Panc1 (cell line): ENCODE measurements at regions not wholly inside any gene's neighbourhood (a gene's known extent, or its start where the extent isn't known, plus 50 kb on each side); places are given as distances from the start of the nearest gene placed in this dataset.

Experiments used
- ATAC-seq: fragments of 200-7000 bp; cut with Tn5 transposase; 2 replicates; pipeline ENCODE4 v1.9.1; 2020; ENCODE audit warnings: mild to moderate bottlenecking, moderate library complexity
- BruUV-seq: library from RNA; stranded (reverse); fragments of 400-500 nt; replicated peaks from 2 replicates; lab custom pipeline; 2021; lab: Mats Ljungman, UMichigan
- CTCF ChIA-PET: fragments of 300-600 bp; sonication (Branson Sonifier 250); formaldehyde crosslinking; loops from one replicate; lab custom pipeline; 2022; ENCODE audit warnings: antibody characterized with exemption; lab: Charles Lee
- POLR2A ChIA-PET: fragments of 300-600 bp; sonication (Branson Sonifier 250); formaldehyde crosslinking; loops from one replicate; lab custom pipeline; 2022; ENCODE audit warnings: antibody characterized with exemption; lab: Charles Lee
- DNase-seq: peaks from one replicate; pipeline ENCODE4 v3.0.0-alpha.2; 2010; ENCODE audit warnings: low read depth, low spot score
- H3K27ac ChIP-seq: 2 replicates; pipeline ENCODE4 v1.5.1; 2011; ENCODE audit warnings: mild to moderate bottlenecking, low read length, inconsistent platforms
- H3K27me3 ChIP-seq: fragments of 200-500 bp; sonication (Bioruptor generic); 2 replicates; pipeline ENCODE4 v1.6.0; 2014; ENCODE audit warnings: low read length, inconsistent platforms; ENCODE audit not compliant: control insufficient read depth, insufficient read depth
- H3K36me3 ChIP-seq: fragments of 200-500 bp; sonication (Bioruptor generic); 2 replicates; pipeline ENCODE4 v1.5.1; 2014; ENCODE audit warnings: inconsistent platforms, mild to moderate bottlenecking, low read length, moderate library complexity; ENCODE audit not compliant: control insufficient read depth, insufficient read depth
- H3K4me1 ChIP-seq: 2 replicates; pipeline ENCODE4 v1.5.1; 2011; ENCODE audit warnings: inconsistent platforms, mild to moderate bottlenecking, low read length, moderate library complexity; ENCODE audit not compliant: control insufficient read depth, insufficient read depth
- H3K4me3 ChIP-seq, 2 experiments: 2 replicates each; pipeline ENCODE4 v1.5.1; 2011 to 2012; ENCODE audit warnings: low read depth in 2 of 2, low read length in 2 of 2, mild to moderate bottlenecking in 2 of 2, inconsistent platforms in 1 of 2, moderate library complexity in 1 of 2
- H3K9me3 ChIP-seq: fragments of 200-500 bp; sonication (Bioruptor generic); 2 replicates; pipeline ENCODE4 v1.5.1; 2014; ENCODE audit warnings: low read depth, mild to moderate bottlenecking, inconsistent platforms, low read length, moderate library complexity; ENCODE audit not compliant: control insufficient read depth, insufficient read depth
- CTCF ChIP-seq: fragments of 450-650 bp; IDR thresholded peaks from 2 replicates; pipeline ENCODE4 v1.5.1; 2017; ENCODE audit warnings: mild to moderate bottlenecking
- POLR2AphosphoS5 ChIP-seq: IDR thresholded peaks from 2 replicates; pipeline ENCODE4 v1.6.1; 2012; ENCODE audit warnings: mild to moderate bottlenecking, low read depth, low read length, moderate library complexity
- REST ChIP-seq, 2 experiments: IDR thresholded peaks; 2 replicates each; pipeline ENCODE4 v1.6.1; 2011 to 2012; ENCODE audit warnings: low read depth in 2 of 2, control low read depth in 1 of 2, low read length in 1 of 2, mild to moderate bottlenecking in 1 of 2, moderate library complexity in 1 of 2; ENCODE audit not compliant: insufficient read depth in 1 of 2
- SIN3A ChIP-seq: IDR thresholded peaks from 2 replicates; pipeline ENCODE4 v1.6.1; 2012; ENCODE audit warnings: low read depth, mild to moderate bottlenecking, low read length, moderate library complexity, borderline replicate concordance; ENCODE audit not compliant: insufficient read depth
- TCF7L2 ChIP-seq: IDR thresholded peaks from 2 replicates; pipeline ENCODE4 v1.6.1; 2011; ENCODE audit warnings: mild to moderate bottlenecking, low read depth, low read length, inconsistent platforms
- in situ Hi-C: cut with HindIII; loops from 2 replicates; pipeline ENCODE4 v1.10.0; 2016; ENCODE audit warnings: low sequenced_read_pairs, low pct_unique_long_range_greater_than_20kb
- intact Hi-C: fragments of 100-400 bp; cut with micrococcal nuclease; formaldehyde crosslinking; loops from one replicate; pipeline ENCODE4 v1.10.0; 2022; ENCODE audit not compliant: unreplicated experiment

GRCh38 chr9:79129865-79130480 lies 441.8 kb upstream of the TLE4 start:
- Histone ChIP-seq H3K27me3 (no peaks in the 10 kb centered on the region), H3K4me1 (no peaks in the 10 kb centered on the region), H3K27ac (no peak overlapping the region), H3K4me3 (no peak overlapping the region), H3K9me3 (no peaks in the 10 kb centered on the region), H3K36me3 (no peaks in the 10 kb centered on the region)
- TF ChIP-seq CTCF (peak; percentile 82), REST (IDR thresholded peaks at IDR 0.05; ENCODE audit: insufficient read depth in 1 of 2, low read depth in 2 of 2, low read length in 1 of 2) (no peak), TCF7L2 (no peak), POLR2AphosphoS5 (no peak)
- ChIA-PET POLR2A (no interaction called here), CTCF (interaction anchor here (0.7 kb wide), 1 partner anchor 520 kb away, joined by 3 read pairs; no protein-coding TSS in a partner anchor)
- in situ Hi-C loops, result no loop called here
- DNase-seq (peak; percentile 2), ATAC-seq (no peak)
- intact Hi-C loops, result loop anchor here (2.0 to 10.0 kb wide), 2 partner anchors 439 to 695 kb away; no protein-coding TSS in a partner anchor
- no TSS peak for BruUV-seq

GRCh38 chr9:79131246-79131774 lies 440.5 kb upstream of the TLE4 start:
- Histone ChIP-seq H3K4me3 (no peak overlapping the region), H3K27ac (no peak overlapping the region), H3K4me1 (no peaks in the 10 kb centered on the region), H3K36me3 (no peaks in the 10 kb centered on the region), H3K27me3 (no peaks in the 10 kb centered on the region), H3K9me3 (no peaks in the 10 kb centered on the region)
- TF ChIP-seq POLR2AphosphoS5 (no peak), REST (IDR thresholded peaks at IDR 0.05; ENCODE audit: insufficient read depth in 1 of 2, low read depth in 2 of 2, low read length in 1 of 2) (no peak), TCF7L2 (no peak), CTCF (no peak), SIN3A (no peak)
- in situ Hi-C loops (no loop called here), intact Hi-C loops (loop anchor here (2.0 kb wide), 1 partner anchor 437 kb away; no protein-coding TSS in a partner anchor)
- ChIA-PET POLR2A (no interaction called here), CTCF (no interaction called here)
- DNase-seq (no peak), ATAC-seq (no peak)
- no TSS peak for BruUV-seq
